Dendritic cell treated with granulocyte-macrophage colony-stimulating factor and Interleukin-4, amounts not matched to agents 40 ng/mL and 50 ng/mL, for 4 days (primary cell): ENCODE measurements at regions not wholly inside any gene's neighbourhood (a gene's known extent, or its start where the extent isn't known, plus 50 kb on each side); places are given as distances from the start of the nearest gene placed in this dataset.
"Not testable (repeated sequence)": the region's sequence is repeated elsewhere in the genome, so short reads cannot be mapped to it uniquely, and the experiment has no call there.

ENCODE experiments used
- H3K27ac Mint-ChIP-seq: one replicate; pipeline ENCODE4 v1.8.0; 2022; ENCODE audit warnings: mild to moderate bottlenecking, mixed read lengths
- H3K27me3 Mint-ChIP-seq: one replicate; pipeline ENCODE4 v1.8.0; 2022; ENCODE audit warnings: mild to moderate bottlenecking, mixed read lengths
- H3K36me3 Mint-ChIP-seq: one replicate; pipeline ENCODE4 v1.8.0; 2022; ENCODE audit warnings: low read depth, mixed read lengths
- H3K4me1 Mint-ChIP-seq: one replicate; pipeline ENCODE4 v1.8.0; 2022; ENCODE audit warnings: low read depth, mixed read lengths
- H3K4me3 Mint-ChIP-seq: one replicate; pipeline ENCODE4 v1.8.0; 2022; ENCODE audit warnings: mild to moderate bottlenecking, moderate library complexity, mixed read lengths
- H3K9me3 Mint-ChIP-seq: one replicate; pipeline ENCODE4 v1.8.0; 2022; ENCODE audit warnings: mixed read lengths
- intact Hi-C: fragments of 100-400 bp; cut with micrococcal nuclease; formaldehyde crosslinking; loops from one replicate; pipeline ENCODE4 v1.15.0; 2022

GRCh38 chr6:77011929-77012545, 451.3 kb downstream of the HTR1B start:
- H3K9me3 Mint-ChIP-seq: peaks cover 38% of the 10 kb centered on the region
- intact Hi-C loops: no loop called here
- no peak overlapping the region for H3K27ac Mint-ChIP-seq
- H3K4me1 Mint-ChIP-seq: no peaks in the 10 kb centered on the region
- no peaks in the 10 kb centered on the region for H3K27me3 Mint-ChIP-seq
- H3K4me3 Mint-ChIP-seq: no peak overlapping the region
- no peaks in the 10 kb centered on the region for H3K36me3 Mint-ChIP-seq

GRCh38 chr6:77010931-77011542, 452.3 kb downstream of the HTR1B start:
- no peaks in the 10 kb centered on the region for H3K4me1 Mint-ChIP-seq
- no peaks in the 10 kb centered on the region for H3K36me3 Mint-ChIP-seq
- H3K9me3 Mint-ChIP-seq: peaks cover 32% of the 10 kb centered on the region
- no peak overlapping the region for H3K27ac Mint-ChIP-seq
- no peaks in the 10 kb centered on the region for H3K27me3 Mint-ChIP-seq
- no peak overlapping the region for H3K4me3 Mint-ChIP-seq
- intact Hi-C loops: no loop called here

GRCh38 chr6:76992553-76992952, 470.7 kb downstream of the HTR1B start:
- H3K9me3 Mint-ChIP-seq: peaks cover 65% of the 10 kb centered on the region
- H3K4me1 Mint-ChIP-seq: no peaks in the 10 kb centered on the region
- intact Hi-C loops: no loop called here
- no peak overlapping the region for H3K4me3 Mint-ChIP-seq
- H3K27me3 Mint-ChIP-seq: no peaks in the 10 kb centered on the region
- no peak overlapping the region for H3K27ac Mint-ChIP-seq
- H3K36me3 Mint-ChIP-seq: no peaks in the 10 kb centered on the region

GRCh38 chr6:76984572-76984971, 478.7 kb downstream of the HTR1B start:
- Mint-ChIP-seq H3K9me3 (peaks cover 49% of the 10 kb centered on the region), H3K4me3 (no peak overlapping the region), H3K36me3 (no peaks in the 10 kb centered on the region), H3K27me3 (no peaks in the 10 kb centered on the region), H3K4me1 (no peaks in the 10 kb centered on the region), H3K27ac (no peak overlapping the region)
- intact Hi-C loops: no loop called here

GRCh38 chr6:76982476-76983199, 480.7 kb downstream of the HTR1B start:
- Mint-ChIP-seq H3K4me1 (no peaks in the 10 kb centered on the region), H3K36me3 (no peaks in the 10 kb centered on the region), H3K9me3 (peaks cover 46% of the 10 kb centered on the region), H3K27ac (no peak overlapping the region), H3K4me3 (no peak overlapping the region), H3K27me3 (no peaks in the 10 kb centered on the region)
- intact Hi-C loops: no loop called here

GRCh38 chr6:76972474-76972873, 490.8 kb downstream of the HTR1B start:
- Mint-ChIP-seq H3K4me3 (no peak overlapping the region), H3K27ac (no peak overlapping the region), H3K36me3 (no peaks in the 10 kb centered on the region), H3K9me3 (peaks cover 35% of the 10 kb centered on the region), H3K4me1 (no peaks in the 10 kb centered on the region), H3K27me3 (no peaks in the 10 kb centered on the region)
- intact Hi-C loops: no loop called here

- not testable (repeated sequence) for H3K4me1 Mint-ChIP-seq
Measured at GRCh38 chr6:76959177-76959576, 504.1 kb downstream of the HTR1B start.

GRCh38 chr6:76942203-76942966, 520.9 kb downstream of the HTR1B start:
- no peaks in the 10 kb centered on the region for H3K27me3 Mint-ChIP-seq
- no peak overlapping the region for H3K27ac Mint-ChIP-seq
- H3K4me1 Mint-ChIP-seq: no peaks in the 10 kb centered on the region
- intact Hi-C loops: no loop called here
- no peaks in the 10 kb centered on the region for H3K36me3 Mint-ChIP-seq
- no peak overlapping the region for H3K4me3 Mint-ChIP-seq
- H3K9me3 Mint-ChIP-seq: peaks cover 48% of the 10 kb centered on the region

More at GRCh38 chr6:76959177-76959576, 504.1 kb downstream of the HTR1B start:
- intact Hi-C loops, H3K27me3 Mint-ChIP-seq, H3K27ac Mint-ChIP-seq, H3K36me3 Mint-ChIP-seq, H3K4me3 Mint-ChIP-seq: not testable (repeated sequence)
- peaks cover 45% of the 10 kb centered on the region for H3K9me3 Mint-ChIP-seq

- no peaks in the 10 kb centered on the region for H3K27me3 Mint-ChIP-seq
Measured at GRCh38 chr6:76940191-76940590, 523.1 kb downstream of the HTR1B start.

GRCh38 chr6:76914737-76915136, 548.6 kb downstream of the HTR1B start:
- H3K36me3 Mint-ChIP-seq: no peaks in the 10 kb centered on the region
- no peaks in the 10 kb centered on the region for H3K27me3 Mint-ChIP-seq
- no peaks in the 10 kb centered on the region for H3K4me1 Mint-ChIP-seq
- intact Hi-C loops: no loop called here
- H3K4me3 Mint-ChIP-seq: no peak overlapping the region
- no peak overlapping the region for H3K27ac Mint-ChIP-seq
- peaks cover 15% of the 10 kb centered on the region for H3K9me3 Mint-ChIP-seq

More at GRCh38 chr6:76940191-76940590, 523.1 kb downstream of the HTR1B start:
- H3K9me3 Mint-ChIP-seq: peaks cover 46% of the 10 kb centered on the region
- H3K4me1 Mint-ChIP-seq: no peaks in the 10 kb centered on the region
- intact Hi-C loops: no loop called here
- H3K27ac Mint-ChIP-seq: no peak overlapping the region
- H3K4me3 Mint-ChIP-seq: no peak overlapping the region
- no peaks in the 10 kb centered on the region for H3K36me3 Mint-ChIP-seq

- H3K36me3 Mint-ChIP-seq, H3K4me1 Mint-ChIP-seq, H3K27ac Mint-ChIP-seq, H3K27me3 Mint-ChIP-seq, intact Hi-C loops, H3K4me3 Mint-ChIP-seq: not testable (repeated sequence)
- H3K9me3 Mint-ChIP-seq: peaks cover 31% of the 10 kb centered on the region
Measured at GRCh38 chr6:76905541-76905940, 557.8 kb downstream of the HTR1B start.

GRCh38 chr6:76892542-76892941, 570.7 kb downstream of the HTR1B start:
- H3K27ac Mint-ChIP-seq: no peak overlapping the region
- no peaks in the 10 kb centered on the region for H3K4me1 Mint-ChIP-seq
- peaks cover 39% of the 10 kb centered on the region for H3K9me3 Mint-ChIP-seq
- H3K4me3 Mint-ChIP-seq: no peak overlapping the region
- no peaks in the 10 kb centered on the region for H3K36me3 Mint-ChIP-seq
- intact Hi-C loops: no loop called here
- no peaks in the 10 kb centered on the region for H3K27me3 Mint-ChIP-seq

- peaks cover 42% of the 10 kb centered on the region for H3K9me3 Mint-ChIP-seq
- no peak overlapping the region for H3K27ac Mint-ChIP-seq
- no peaks in the 10 kb centered on the region for H3K36me3 Mint-ChIP-seq
- intact Hi-C loops: no loop called here
- H3K27me3 Mint-ChIP-seq: no peaks in the 10 kb centered on the region
- no peak overlapping the region for H3K4me3 Mint-ChIP-seq
- no peaks in the 10 kb centered on the region for H3K4me1 Mint-ChIP-seq
Measured at GRCh38 chr6:76888351-76888750, 574.9 kb downstream of the HTR1B start.

- Mint-ChIP-seq H3K36me3 (no peaks in the 10 kb centered on the region), H3K27me3 (no peaks in the 10 kb centered on the region), H3K27ac (no peak overlapping the region), H3K4me3 (no peak overlapping the region), H3K9me3 (peaks cover 40% of the 10 kb centered on the region), H3K4me1 (no peaks in the 10 kb centered on the region)
- intact Hi-C loops: no loop called here
Measured at GRCh38 chr6:76886900-76887299, 576.4 kb downstream of the HTR1B start.
